ENCODE measurements at regions not wholly inside any gene's neighbourhood (a gene's known extent, or its start where the extent isn't known, plus 50 kb on each side); places are given as distances from the start of the nearest gene placed in this dataset.

DNA sequence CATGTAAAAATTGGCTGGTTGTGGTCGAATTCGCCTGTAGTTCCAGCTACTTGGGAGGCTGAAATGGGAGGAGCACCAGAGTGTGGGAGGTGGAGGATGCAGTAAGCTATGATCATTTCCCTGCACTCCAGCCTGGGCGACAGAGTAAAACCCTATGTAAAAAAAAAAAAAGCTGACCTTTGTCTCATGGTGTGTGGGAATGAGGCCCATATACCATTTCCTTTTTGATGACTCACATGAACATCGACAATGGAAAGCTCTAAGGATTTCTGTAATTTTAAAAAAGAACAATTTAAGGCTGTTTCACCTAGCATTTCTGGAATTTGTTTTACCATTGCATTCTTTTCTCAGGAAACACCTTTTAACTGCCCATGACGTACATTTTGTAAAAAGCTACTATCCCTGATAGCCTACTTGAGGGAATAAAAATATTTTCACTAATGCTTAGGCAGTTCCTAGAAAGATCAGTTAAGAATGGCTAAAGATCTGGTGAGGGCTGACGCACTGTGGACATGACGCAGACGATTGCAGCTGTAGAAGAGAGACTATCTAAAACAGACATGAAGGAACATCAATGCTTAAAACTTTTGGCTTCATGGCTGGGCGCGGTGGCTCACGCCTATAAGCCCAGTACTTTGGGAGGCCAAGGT, 400.6 kb upstream of the IGFBP3 start:
- Histone ChIP-seq H3K4me1 (ENCODE audit: insufficient read depth, low read length) (no peaks in the 10 kb centered on the region), H3K27me3 (ENCODE audit: insufficient read depth, low read length) (no peaks in the 10 kb centered on the region), H3K4me3 (ENCODE audit: low read length) (no peak overlapping the region), H3K9me3 (ENCODE audit: low read length) (no peaks in the 10 kb centered on the region), H3K36me3 (ENCODE audit: insufficient read depth, low read length) (no peaks in the 10 kb centered on the region), H2AFZ (ENCODE audit: low read depth, low read length) (no peak overlapping the region)

GRCh38 chr7:46320956-46321355, 399.9 kb upstream of the IGFBP3 start:
- Histone ChIP-seq H2AFZ (ENCODE audit: low read depth, low read length) (no peak overlapping the region), H3K4me3 (ENCODE audit: low read length) (no peak overlapping the region), H3K27me3 (ENCODE audit: insufficient read depth, low read length) (no peaks in the 10 kb centered on the region), H3K9me3 (ENCODE audit: low read length) (no peaks in the 10 kb centered on the region), H3K4me1 (ENCODE audit: insufficient read depth, low read length) (no peaks in the 10 kb centered on the region), H3K36me3 (ENCODE audit: insufficient read depth, low read length) (no peaks in the 10 kb centered on the region)

DNA sequence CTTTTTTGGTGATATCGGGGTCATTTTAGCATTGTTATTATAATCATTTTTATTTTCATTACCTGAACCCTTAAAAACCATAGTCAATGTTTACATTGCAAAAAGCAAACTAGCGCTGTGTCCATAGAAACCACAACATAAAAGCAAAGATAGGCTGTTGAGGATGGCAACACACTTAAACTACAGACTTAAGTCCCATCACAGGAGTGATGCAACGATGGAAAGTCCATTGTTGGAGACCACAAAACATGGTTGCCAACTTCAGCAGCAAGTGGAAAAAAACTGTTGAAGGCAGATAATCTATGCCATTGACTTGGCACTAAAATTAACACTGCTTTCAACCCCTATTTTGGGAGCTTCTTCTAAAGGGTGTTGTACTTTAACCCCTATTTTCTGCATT, 398.8 kb upstream of the IGFBP3 start:
- H3K9me3 ChIP-seq (ENCODE audit: low read length): no peaks in the 10 kb centered on the region
- H3K4me1 ChIP-seq (ENCODE audit: insufficient read depth, low read length): no peaks in the 10 kb centered on the region
- H3K36me3 ChIP-seq (ENCODE audit: insufficient read depth, low read length): no peaks in the 10 kb centered on the region
- H2AFZ ChIP-seq (ENCODE audit: low read depth, low read length): no peak overlapping the region
- no peak overlapping the region for H3K4me3 ChIP-seq (ENCODE audit: low read length)
- H3K27me3 ChIP-seq (ENCODE audit: insufficient read depth, low read length): no peaks in the 10 kb centered on the region

- Histone ChIP-seq H3K4me3 (ENCODE audit: low read length) (no peak overlapping the region), H3K4me1 (ENCODE audit: insufficient read depth, low read length) (no peaks in the 10 kb centered on the region), H2AFZ (ENCODE audit: low read depth, low read length) (no peak overlapping the region), H3K27me3 (ENCODE audit: insufficient read depth, low read length) (no peaks in the 10 kb centered on the region), H3K9me3 (ENCODE audit: low read length) (no peaks in the 10 kb centered on the region), H3K36me3 (ENCODE audit: insufficient read depth, low read length) (no peaks in the 10 kb centered on the region)
Measured at GRCh38 chr7:46318276-46318675, 397.2 kb upstream of the IGFBP3 start.

DNA sequence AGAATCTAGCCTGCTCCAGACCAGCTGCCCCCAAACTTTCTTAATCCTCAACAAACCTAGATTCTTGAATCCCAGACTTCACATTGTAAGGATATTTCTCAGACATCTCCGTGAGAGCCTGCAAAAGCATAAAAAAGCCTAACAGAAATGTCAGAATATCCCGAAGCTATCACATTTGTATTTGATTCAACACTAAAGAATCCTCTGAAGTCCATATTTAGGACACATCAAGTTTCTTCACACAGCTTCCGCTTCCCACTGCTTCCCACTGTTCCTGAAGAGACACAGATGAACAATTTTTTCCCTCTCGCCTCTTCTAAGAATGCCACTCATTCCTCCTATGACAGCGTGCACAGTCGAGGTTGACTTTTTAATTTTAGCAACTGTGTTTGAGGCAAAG, 396.2 kb upstream of the IGFBP3 start:
- Histone ChIP-seq H3K4me3 (ENCODE audit: low read length) (no peak overlapping the region), H3K4me1 (ENCODE audit: insufficient read depth, low read length) (no peaks in the 10 kb centered on the region)

DNA sequence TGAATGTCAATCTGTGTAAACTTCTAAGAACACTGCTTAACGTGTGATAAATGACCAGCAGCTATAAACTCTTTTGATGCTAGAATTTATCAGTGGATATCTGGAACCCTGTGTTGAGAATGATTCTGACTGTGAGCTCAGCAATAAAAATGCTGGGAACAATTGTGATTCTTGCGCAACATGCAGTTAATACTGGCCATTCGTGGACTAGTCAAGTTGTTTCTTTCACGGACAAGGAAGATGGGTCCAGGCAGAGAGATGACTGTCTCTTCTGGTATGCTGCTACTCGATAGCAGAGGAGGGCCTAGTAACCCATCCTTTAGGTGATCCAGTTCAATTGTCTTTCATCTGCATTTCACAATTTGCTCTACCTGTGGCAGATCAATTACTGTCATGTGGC, 394.8 kb upstream of the IGFBP3 start:
- no peak overlapping the region for H2AFZ ChIP-seq (ENCODE audit: low read depth, low read length)
- no peaks in the 10 kb centered on the region for H3K4me1 ChIP-seq (ENCODE audit: insufficient read depth, low read length)
- no peaks in the 10 kb centered on the region for H3K27me3 ChIP-seq (ENCODE audit: insufficient read depth, low read length)
- H3K9me3 ChIP-seq (ENCODE audit: low read length): no peaks in the 10 kb centered on the region
- H3K36me3 ChIP-seq (ENCODE audit: insufficient read depth, low read length): no peaks in the 10 kb centered on the region
- H3K4me3 ChIP-seq (ENCODE audit: low read length): no peak overlapping the region

More for the DNA sequence above, 396.2 kb upstream of the IGFBP3 start:
- Histone ChIP-seq H3K9me3 (ENCODE audit: low read length) (no peaks in the 10 kb centered on the region), H3K27me3 (ENCODE audit: insufficient read depth, low read length) (no peaks in the 10 kb centered on the region), H2AFZ (ENCODE audit: low read depth, low read length) (no peak overlapping the region), H3K36me3 (ENCODE audit: insufficient read depth, low read length) (no peaks in the 10 kb centered on the region)

DNA sequence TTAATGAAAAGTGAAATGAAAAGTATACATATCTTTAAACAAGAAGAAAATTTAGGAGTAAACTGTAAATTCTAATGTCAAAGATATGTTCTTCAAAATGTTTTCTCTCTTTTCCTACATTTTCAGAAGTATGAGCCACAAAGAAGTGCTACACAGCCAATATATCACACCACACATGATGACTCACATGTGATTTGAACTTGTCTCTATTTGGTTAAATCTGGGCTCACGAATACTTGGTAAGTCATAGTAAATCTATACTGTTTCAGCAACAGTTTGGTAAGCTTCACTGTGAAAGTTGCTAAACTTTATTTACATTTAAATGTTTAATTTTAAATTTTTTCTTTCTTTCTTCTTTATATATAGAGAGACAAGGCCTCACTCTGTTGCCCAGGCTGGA, 380.6 kb upstream of the IGFBP3 start:
- no peaks in the 10 kb centered on the region for H3K36me3 ChIP-seq (ENCODE audit: insufficient read depth, low read length)
- H2AFZ ChIP-seq (ENCODE audit: low read depth, low read length): no peak overlapping the region
- H3K27me3 ChIP-seq (ENCODE audit: insufficient read depth, low read length): no peaks in the 10 kb centered on the region
- no peaks in the 10 kb centered on the region for H3K9me3 ChIP-seq (ENCODE audit: low read length)
- no peaks in the 10 kb centered on the region for H3K4me1 ChIP-seq (ENCODE audit: insufficient read depth, low read length)
- H3K4me3 ChIP-seq (ENCODE audit: low read length): no peak overlapping the region

DNA sequence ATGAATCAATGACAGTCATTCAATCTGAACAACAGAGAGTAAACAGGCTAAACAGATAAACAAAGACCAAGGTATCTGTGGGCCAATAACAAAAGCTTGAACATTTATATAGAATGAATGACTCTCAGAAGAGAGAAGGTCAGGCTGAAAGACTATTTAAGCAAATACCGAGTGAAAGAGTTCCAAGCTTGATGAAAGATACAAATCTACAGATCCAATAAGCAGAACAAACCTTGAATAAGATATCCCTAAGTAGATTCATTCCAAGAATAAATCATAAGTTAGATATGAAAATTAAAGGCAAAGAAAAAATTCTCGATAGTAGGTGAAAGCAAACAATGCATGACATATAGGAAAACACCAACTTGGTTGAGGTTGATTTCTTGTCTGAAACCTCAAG, 376.4 kb upstream of the IGFBP3 start:
- Histone ChIP-seq H3K9me3 (ENCODE audit: low read length) (no peaks in the 10 kb centered on the region), H3K4me3 (ENCODE audit: low read length) (no peak overlapping the region), H3K27me3 (ENCODE audit: insufficient read depth, low read length) (no peaks in the 10 kb centered on the region), H3K4me1 (ENCODE audit: insufficient read depth, low read length) (no peaks in the 10 kb centered on the region), H2AFZ (ENCODE audit: low read depth, low read length) (no peak overlapping the region), H3K36me3 (ENCODE audit: insufficient read depth, low read length) (no peaks in the 10 kb centered on the region)

- no peaks in the 10 kb centered on the region for H3K9me3 ChIP-seq (ENCODE audit: low read length)
- no peaks in the 10 kb centered on the region for H3K27me3 ChIP-seq (ENCODE audit: insufficient read depth, low read length)
- H2AFZ ChIP-seq (ENCODE audit: low read depth, low read length): no peak overlapping the region
- H3K36me3 ChIP-seq (ENCODE audit: insufficient read depth, low read length): no peaks in the 10 kb centered on the region
- H3K4me1 ChIP-seq (ENCODE audit: insufficient read depth, low read length): no peaks in the 10 kb centered on the region
- H3K4me3 ChIP-seq (ENCODE audit: low read length): no peak overlapping the region
Measured at GRCh38 chr7:46296526-46296925, 375.5 kb upstream of the IGFBP3 start.

- H2AFZ ChIP-seq (ENCODE audit: low read depth, low read length): no peak overlapping the region
- H3K4me3 ChIP-seq (ENCODE audit: low read length): no peak overlapping the region
- H3K9me3 ChIP-seq (ENCODE audit: low read length): no peaks in the 10 kb centered on the region
- no peaks in the 10 kb centered on the region for H3K36me3 ChIP-seq (ENCODE audit: insufficient read depth, low read length)
- H3K27me3 ChIP-seq (ENCODE audit: insufficient read depth, low read length): no peaks in the 10 kb centered on the region
- H3K4me1 ChIP-seq (ENCODE audit: insufficient read depth, low read length): no peaks in the 10 kb centered on the region
Measured at GRCh38 chr7:46294381-46294780, 373.3 kb upstream of the IGFBP3 start.

DNA sequence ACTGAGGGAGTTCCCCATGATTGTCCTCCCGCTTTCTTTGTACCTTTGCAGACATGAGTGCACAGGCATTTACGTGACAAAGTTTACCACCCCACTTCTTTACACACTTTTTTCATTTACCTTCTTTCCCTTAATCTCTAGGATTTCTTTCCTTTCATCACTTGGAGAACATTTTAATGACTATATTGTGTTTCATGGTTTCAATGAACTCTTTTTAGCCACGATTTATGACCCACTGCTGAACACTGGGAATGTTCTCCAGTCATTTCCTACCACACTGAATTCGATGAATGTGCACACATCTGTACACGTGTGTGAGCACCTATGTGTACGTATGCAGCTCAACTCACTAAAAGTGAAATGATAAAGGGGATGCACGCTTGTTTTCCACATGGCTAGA, 371.7 kb upstream of the IGFBP3 start:
- no peaks in the 10 kb centered on the region for H3K36me3 ChIP-seq (ENCODE audit: insufficient read depth, low read length)
- H3K27me3 ChIP-seq (ENCODE audit: insufficient read depth, low read length): no peaks in the 10 kb centered on the region
- no peaks in the 10 kb centered on the region for H3K9me3 ChIP-seq (ENCODE audit: low read length)
- no peak overlapping the region for H2AFZ ChIP-seq (ENCODE audit: low read depth, low read length)
- H3K4me3 ChIP-seq (ENCODE audit: low read length): no peak overlapping the region
- H3K4me1 ChIP-seq (ENCODE audit: insufficient read depth, low read length): no peaks in the 10 kb centered on the region

DNA sequence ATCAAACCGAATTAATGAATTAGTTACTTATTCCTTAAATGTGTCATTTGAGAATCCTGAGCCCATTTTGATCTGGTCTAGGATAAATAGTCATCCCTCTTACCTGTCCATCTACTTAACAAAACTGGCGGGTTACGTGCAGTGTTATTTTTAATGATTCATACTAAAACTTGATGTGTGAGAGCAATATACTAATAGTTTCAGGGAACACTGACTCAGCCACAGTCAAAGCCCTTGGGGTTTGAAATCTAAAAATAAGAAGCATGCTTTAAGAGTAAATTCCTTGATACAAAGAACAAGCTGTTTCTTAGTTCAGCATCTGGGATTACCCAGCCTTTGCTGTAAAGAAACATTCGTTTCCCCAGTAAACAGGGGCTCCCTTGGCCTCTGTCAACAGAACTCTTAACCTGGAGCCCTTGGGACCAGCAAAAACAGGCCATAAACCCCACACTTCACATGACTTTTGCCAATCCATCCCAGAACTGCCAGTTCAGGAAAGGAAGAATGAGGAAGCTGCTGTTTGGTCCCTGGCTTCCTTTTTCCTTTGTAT, 370.6 kb upstream of the IGFBP3 start:
- Histone ChIP-seq H3K9me3 (ENCODE audit: low read length) (no peaks in the 10 kb centered on the region), H3K27me3 (ENCODE audit: insufficient read depth, low read length) (no peaks in the 10 kb centered on the region), H3K4me1 (ENCODE audit: insufficient read depth, low read length) (no peaks in the 10 kb centered on the region), H2AFZ (ENCODE audit: low read depth, low read length) (no peak overlapping the region), H3K36me3 (ENCODE audit: insufficient read depth, low read length) (no peaks in the 10 kb centered on the region), H3K4me3 (ENCODE audit: low read length) (no peak overlapping the region)

GRCh38 chr7:46291050-46291438, 370.0 kb upstream of the IGFBP3 start:
- H3K4me3 ChIP-seq (ENCODE audit: low read length): no peak overlapping the region
- no peak overlapping the region for H2AFZ ChIP-seq (ENCODE audit: low read depth, low read length)
- no peaks in the 10 kb centered on the region for H3K36me3 ChIP-seq (ENCODE audit: insufficient read depth, low read length)
- no peaks in the 10 kb centered on the region for H3K9me3 ChIP-seq (ENCODE audit: low read length)
- no peaks in the 10 kb centered on the region for H3K4me1 ChIP-seq (ENCODE audit: insufficient read depth, low read length)
- H3K27me3 ChIP-seq (ENCODE audit: insufficient read depth, low read length): no peaks in the 10 kb centered on the region

Data from neuron (in vitro differentiated cells).